ENCODE measurements at regions not wholly inside any gene's neighbourhood (a gene's known extent, or its start where the extent isn't known, plus 50 kb on each side); places are given as distances from the start of the nearest gene placed in this dataset.

DNA sequence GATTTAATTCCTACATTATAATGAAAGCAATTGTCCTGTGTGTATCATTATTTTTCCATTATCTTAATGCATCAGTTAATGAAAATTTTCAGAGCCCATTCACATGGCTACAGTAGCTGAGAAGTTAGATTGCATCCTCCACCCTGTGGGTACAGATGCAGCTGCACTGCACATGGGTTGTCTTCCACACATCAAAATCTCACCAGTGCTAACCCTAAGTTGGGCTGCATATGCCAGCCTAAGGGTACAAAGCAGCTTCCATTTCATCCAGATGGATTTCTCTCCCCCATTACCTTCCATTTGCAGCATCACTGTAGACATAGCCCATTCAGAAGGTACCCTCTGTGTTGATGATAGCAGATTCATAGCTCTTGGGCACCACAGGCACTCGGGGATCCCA, 74.7 kb upstream of the WDR11 start:
- TF ChIP-seq EP300 (IDR thresholded peaks at IDR 0.05; ENCODE audit: low read depth) (no peak), POLR2AphosphoS5 (IDR thresholded peaks at IDR 0.05) (no peak), POLR2A (IDR thresholded peaks at IDR 0.05) (no peak)
- TF ChIP-seq, protein P1, sequence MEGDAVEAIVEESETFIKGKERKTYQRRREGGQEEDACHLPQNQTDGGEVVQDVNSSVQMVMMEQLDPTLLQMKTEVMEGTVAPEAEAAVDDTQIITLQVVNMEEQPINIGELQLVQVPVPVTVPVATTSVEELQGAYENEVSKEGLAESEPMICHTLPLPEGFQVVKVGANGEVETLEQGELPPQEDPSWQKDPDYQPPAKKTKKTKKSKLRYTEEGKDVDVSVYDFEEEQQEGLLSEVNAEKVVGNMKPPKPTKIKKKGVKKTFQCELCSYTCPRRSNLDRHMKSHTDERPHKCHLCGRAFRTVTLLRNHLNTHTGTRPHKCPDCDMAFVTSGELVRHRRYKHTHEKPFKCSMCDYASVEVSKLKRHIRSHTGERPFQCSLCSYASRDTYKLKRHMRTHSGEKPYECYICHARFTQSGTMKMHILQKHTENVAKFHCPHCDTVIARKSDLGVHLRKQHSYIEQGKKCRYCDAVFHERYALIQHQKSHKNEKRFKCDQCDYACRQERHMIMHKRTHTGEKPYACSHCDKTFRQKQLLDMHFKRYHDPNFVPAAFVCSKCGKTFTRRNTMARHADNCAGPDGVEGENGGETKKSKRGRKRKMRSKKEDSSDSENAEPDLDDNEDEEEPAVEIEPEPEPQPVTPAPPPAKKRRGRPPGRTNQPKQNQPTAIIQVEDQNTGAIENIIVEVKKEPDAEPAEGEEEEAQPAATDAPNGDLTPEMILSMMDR (IDR thresholded peaks at IDR 0.05): no peak
